Embryonic facial prominence (tissue), 1 donor: ENCODE measurements at regions not wholly inside any gene's neighbourhood (a gene's known extent, or its start where the extent isn't known, plus 50 kb on each side); places are given as distances from the start of the nearest gene placed in this dataset.

ENCODE experiments used
- DNase-seq: peaks from one replicate; pipeline ENCODE4 v3.0.0-alpha.2; 2016; ENCODE audit errors: extremely low spot score

GRCh38 chr2:133943108-133943507 is 310.8 kb upstream of the MGAT5 start:
- no peak for DNase-seq

- no peak for DNase-seq
These were observed 308.8 kb upstream of the MGAT5 start for GRCh38 chr2:133945089-133945488.

- DNase-seq: no peak
These were observed 306.8 kb upstream of the MGAT5 start for GRCh38 chr2:133947057-133947456.

GRCh38 chr2:133948610-133949290 is 305.1 kb upstream of the MGAT5 start:
- DNase-seq: no peak

- DNase-seq: no peak
These were observed 304.3 kb upstream of the MGAT5 start for GRCh38 chr2:133949595-133949994.

GRCh38 chr2:133951209-133951608 is 302.7 kb upstream of the MGAT5 start:
- no peak for DNase-seq

- no peak for DNase-seq
These were observed 301.5 kb upstream of the MGAT5 start for GRCh38 chr2:133952420-133952819.

- no peak for DNase-seq
These were observed 301.0 kb upstream of the MGAT5 start for GRCh38 chr2:133952896-133953295.

- DNase-seq: no peak
These were observed 300.3 kb upstream of the MGAT5 start for GRCh38 chr2:133953524-133953923.

- DNase-seq: no peak
These were observed 299.2 kb upstream of the MGAT5 start for GRCh38 chr2:133954636-133955035.

GRCh38 chr2:133955169-133955568 is 298.7 kb upstream of the MGAT5 start:
- DNase-seq: no peak

- no peak for DNase-seq
These were observed 297.4 kb upstream of the MGAT5 start for GRCh38 chr2:133956434-133956935.

- DNase-seq: no peak
These were observed 296.0 kb upstream of the MGAT5 start for GRCh38 chr2:133957724-133958480.

- no peak for DNase-seq
These were observed 294.8 kb upstream of the MGAT5 start for GRCh38 chr2:133959066-133959465.

GRCh38 chr2:133966720-133967304 is 287.1 kb upstream of the MGAT5 start:
- no peak for DNase-seq

- DNase-seq: no peak
These were observed 286.5 kb upstream of the MGAT5 start for GRCh38 chr2:133967326-133967725.

- no peak for DNase-seq
These were observed 285.4 kb upstream of the MGAT5 start for GRCh38 chr2:133968446-133968845.

GRCh38 chr2:133970641-133971040 is 283.2 kb upstream of the MGAT5 start:
- DNase-seq: no peak

- DNase-seq: no peak
These were observed 281.6 kb upstream of the MGAT5 start for GRCh38 chr2:133972297-133972696.

GRCh38 chr2:133972786-133973185 is 281.1 kb upstream of the MGAT5 start:
- no peak for DNase-seq

GRCh38 chr2:133974353-133974752 is 279.5 kb upstream of the MGAT5 start:
- no peak for DNase-seq

GRCh38 chr2:133975135-133975534 is 278.7 kb upstream of the MGAT5 start:
- no peak for DNase-seq
